Neural progenitor cell (in vitro differentiated cells): ENCODE measurements at regions not wholly inside any gene's neighbourhood (a gene's known extent, or its start where the extent isn't known, plus 50 kb on each side); places are given as distances from the start of the nearest gene placed in this dataset.

Experiments
- DNase-seq: peaks from one replicate; pipeline ENCODE4 v3.0.0-alpha.2; 2016; ENCODE audit warnings: low spot score
- H2AFZ ChIP-seq: fragments of 200-600 bp; sonication (generic); replicated peaks from 2 replicates; pipeline ENCODE4 v1.6.1; 2016; ENCODE audit warnings: antibody characterized with exemption
- H3F3A ChIP-seq: fragments of 200-600 bp; sonication (generic); 2 replicates; pipeline ENCODE4 v1.6.1; 2016; ENCODE audit warnings: antibody characterized with exemption, low read depth
- H3K27ac ChIP-seq: fragments of 200-600 bp; sonication (generic); 2 replicates; pipeline ENCODE4 v1.5.1; 2016; ENCODE audit warnings: mild to moderate bottlenecking
- H3K27me3 ChIP-seq: fragments of 200-600 bp; sonication (generic); 2 replicates; pipeline ENCODE4 v1.6.1; 2016; ENCODE audit warnings: mild to moderate bottlenecking, moderate library complexity
- H3K36me3 ChIP-seq: fragments of 200-600 bp; sonication (generic); 2 replicates; pipeline ENCODE4 v1.5.1; 2016
- H3K4me1 ChIP-seq: fragments of 200-600 bp; sonication (generic); 2 replicates; pipeline ENCODE4 v1.6.1; 2016; ENCODE audit warnings: mixed run types
- H3K4me2 ChIP-seq: fragments of 200-600 bp; sonication (generic); 2 replicates; pipeline ENCODE4 v1.6.1; 2016
- H3K4me3 ChIP-seq: fragments of 200-600 bp; sonication (generic); 2 replicates; pipeline ENCODE4 v1.5.1; 2016
- H3K79me2 ChIP-seq: fragments of 200-600 bp; sonication (generic); 2 replicates; pipeline ENCODE4 v1.6.1; 2016; ENCODE audit warnings: low read depth
- H3K9ac ChIP-seq: fragments of 200-600 bp; sonication (generic); 2 replicates; pipeline ENCODE4 v1.6.1; 2016
- H3K9me3 ChIP-seq: fragments of 200-600 bp; sonication (generic); 2 replicates; pipeline ENCODE4 v1.5.1; 2016; ENCODE audit warnings: low read depth
- H4K20me1 ChIP-seq: fragments of 200-600 bp; sonication (generic); 2 replicates; pipeline ENCODE4 v1.6.1; 2016; ENCODE audit warnings: low read depth
- H3K27ac Mint-ChIP-seq: 3 replicates; pipeline ENCODE4 v1.8.0; 2021; ENCODE audit warnings: mixed read lengths
- H3K27me3 Mint-ChIP-seq: 2 replicates; pipeline ENCODE4 v1.8.0; 2022; ENCODE audit warnings: low read depth, mild to moderate bottlenecking, inconsistent platforms, moderate library complexity, mixed read lengths; ENCODE audit not compliant: insufficient read depth
- H3K36me3 Mint-ChIP-seq: 3 replicates; pipeline ENCODE4 v1.8.0; 2021; ENCODE audit warnings: mixed read lengths
- H3K4me1 Mint-ChIP-seq: 3 replicates; pipeline ENCODE4 v1.8.0; 2021; ENCODE audit warnings: mixed read lengths
- H3K4me3 Mint-ChIP-seq: 3 replicates; pipeline ENCODE4 v1.8.0; 2021; ENCODE audit warnings: mild to moderate bottlenecking, moderate library complexity, mixed read lengths
- H3K9me3 Mint-ChIP-seq: 3 replicates; pipeline ENCODE4 v1.8.0; 2020; ENCODE audit warnings: mixed read lengths
- EZH2 ChIP-seq: fragments of 200-600 bp; sonication (generic); IDR thresholded peaks from 2 replicates; pipeline ENCODE4 v1.6.1; 2017; ENCODE audit warnings: antibody characterized with exemption, mild to moderate bottlenecking, moderate library complexity
- EZH2phosphoT487 ChIP-seq: fragments of 200-600 bp; sonication (generic); IDR thresholded peaks from 2 replicates; pipeline ENCODE4 v1.6.1; 2017; ENCODE audit warnings: antibody characterized with exemption
- TF ChIP-seq, protein P1 (sequence below): fragments of 200-600 bp; sonication (generic); IDR thresholded peaks from 2 replicates; pipeline ENCODE4 v1.5.1; 2017; ENCODE audit warnings: antibody characterized with exemption, mild to moderate bottlenecking

DNA sequence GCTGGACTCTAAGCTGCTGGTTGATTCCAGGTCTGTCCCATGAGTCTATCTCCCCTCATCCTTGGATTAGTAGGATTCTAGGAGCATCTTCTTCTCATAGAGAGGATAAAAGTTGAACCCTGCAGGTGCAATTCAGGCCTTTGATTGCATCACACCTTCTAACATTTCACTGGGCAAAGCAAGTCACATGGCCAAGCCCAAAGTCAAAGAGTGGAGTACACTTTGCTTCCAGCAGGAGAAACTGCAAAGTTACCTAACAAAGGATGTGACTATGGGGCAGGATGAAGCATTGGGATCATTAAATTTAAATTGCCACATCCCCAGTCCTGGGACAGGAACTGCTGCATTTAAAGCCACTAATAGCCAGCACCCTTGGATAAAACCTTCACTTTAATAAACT is 51.0 kb upstream of the EGFLAM start:
- Mint-ChIP-seq H3K4me1 (peaks cover 9% of the 10 kb centered on the region), H3K27ac (no peak overlapping the region), H3K4me3 (no peak overlapping the region), H3K9me3 (no peaks in the 10 kb centered on the region), H3K27me3 (peaks cover 8% of the 10 kb centered on the region), H3K36me3 (no peaks in the 10 kb centered on the region)
- H3K9me3 ChIP-seq, result no peaks in the 10 kb centered on the region
- no peaks in the 10 kb centered on the region for H3K79me2 ChIP-seq
- no peak overlapping the region for H3K27ac ChIP-seq
- H4K20me1 ChIP-seq, result no peaks in the 10 kb centered on the region
- no peaks in the 10 kb centered on the region for H3K36me3 ChIP-seq
- TF ChIP-seq EZH2phosphoT487, result no peak
- TF ChIP-seq, protein P1, sequence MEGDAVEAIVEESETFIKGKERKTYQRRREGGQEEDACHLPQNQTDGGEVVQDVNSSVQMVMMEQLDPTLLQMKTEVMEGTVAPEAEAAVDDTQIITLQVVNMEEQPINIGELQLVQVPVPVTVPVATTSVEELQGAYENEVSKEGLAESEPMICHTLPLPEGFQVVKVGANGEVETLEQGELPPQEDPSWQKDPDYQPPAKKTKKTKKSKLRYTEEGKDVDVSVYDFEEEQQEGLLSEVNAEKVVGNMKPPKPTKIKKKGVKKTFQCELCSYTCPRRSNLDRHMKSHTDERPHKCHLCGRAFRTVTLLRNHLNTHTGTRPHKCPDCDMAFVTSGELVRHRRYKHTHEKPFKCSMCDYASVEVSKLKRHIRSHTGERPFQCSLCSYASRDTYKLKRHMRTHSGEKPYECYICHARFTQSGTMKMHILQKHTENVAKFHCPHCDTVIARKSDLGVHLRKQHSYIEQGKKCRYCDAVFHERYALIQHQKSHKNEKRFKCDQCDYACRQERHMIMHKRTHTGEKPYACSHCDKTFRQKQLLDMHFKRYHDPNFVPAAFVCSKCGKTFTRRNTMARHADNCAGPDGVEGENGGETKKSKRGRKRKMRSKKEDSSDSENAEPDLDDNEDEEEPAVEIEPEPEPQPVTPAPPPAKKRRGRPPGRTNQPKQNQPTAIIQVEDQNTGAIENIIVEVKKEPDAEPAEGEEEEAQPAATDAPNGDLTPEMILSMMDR, result no peak
- no peak for TF ChIP-seq EZH2
- H3K27me3 ChIP-seq, result no peaks in the 10 kb centered on the region
- no peak overlapping the region for H2AFZ ChIP-seq
- no peak for DNase-seq
- no peak overlapping the region for H3K4me2 ChIP-seq
- no peaks in the 10 kb centered on the region for H3F3A ChIP-seq
- no peaks in the 10 kb centered on the region for H3K4me1 ChIP-seq
- no peak overlapping the region for H3K4me3 ChIP-seq
- no peak overlapping the region for H3K9ac ChIP-seq

DNA sequence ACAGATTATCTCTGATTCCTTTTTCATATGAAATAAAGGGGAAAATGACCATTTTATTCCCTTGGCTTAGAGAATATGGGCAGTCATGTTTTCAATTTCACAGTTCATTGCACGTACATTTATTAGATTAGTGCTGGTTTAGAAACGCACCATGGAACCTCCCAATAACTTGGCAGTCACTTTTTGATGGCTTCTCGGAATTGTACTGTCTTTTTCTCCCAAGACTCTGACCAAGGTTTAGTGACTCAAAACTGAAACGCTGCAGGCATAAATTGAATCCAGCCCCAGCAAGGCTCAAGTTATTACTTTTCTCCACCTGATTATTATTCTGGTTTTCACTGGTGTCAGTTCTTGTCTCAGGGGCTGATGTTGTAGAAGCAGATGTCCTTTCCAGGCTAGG is 55.6 kb upstream of the EGFLAM start:
- no peaks in the 10 kb centered on the region for H3F3A ChIP-seq
- H2AFZ ChIP-seq, result no peak overlapping the region
- Mint-ChIP-seq H3K27ac (no peak overlapping the region), H3K4me1 (peaks cover 9% of the 10 kb centered on the region), H3K27me3 (peaks cover 2% of the 10 kb centered on the region), H3K36me3 (no peaks in the 10 kb centered on the region), H3K4me3 (no peak overlapping the region), H3K9me3 (peaks cover 4% of the 10 kb centered on the region)
- TF ChIP-seq, protein P1, result no peak
- no peak for TF ChIP-seq EZH2phosphoT487
- TF ChIP-seq EZH2, result no peak
- H3K4me1 ChIP-seq, result no peaks in the 10 kb centered on the region
- H3K9me3 ChIP-seq, result no peaks in the 10 kb centered on the region
- H4K20me1 ChIP-seq, result no peaks in the 10 kb centered on the region
- H3K36me3 ChIP-seq, result no peaks in the 10 kb centered on the region
- H3K27me3 ChIP-seq, result no peaks in the 10 kb centered on the region
- no peak overlapping the region for H3K4me3 ChIP-seq
- no peak overlapping the region for H3K9ac ChIP-seq
- no peak overlapping the region for H3K4me2 ChIP-seq
- H3K27ac ChIP-seq, result no peak overlapping the region
- no peak for DNase-seq
- no peaks in the 10 kb centered on the region for H3K79me2 ChIP-seq

DNA sequence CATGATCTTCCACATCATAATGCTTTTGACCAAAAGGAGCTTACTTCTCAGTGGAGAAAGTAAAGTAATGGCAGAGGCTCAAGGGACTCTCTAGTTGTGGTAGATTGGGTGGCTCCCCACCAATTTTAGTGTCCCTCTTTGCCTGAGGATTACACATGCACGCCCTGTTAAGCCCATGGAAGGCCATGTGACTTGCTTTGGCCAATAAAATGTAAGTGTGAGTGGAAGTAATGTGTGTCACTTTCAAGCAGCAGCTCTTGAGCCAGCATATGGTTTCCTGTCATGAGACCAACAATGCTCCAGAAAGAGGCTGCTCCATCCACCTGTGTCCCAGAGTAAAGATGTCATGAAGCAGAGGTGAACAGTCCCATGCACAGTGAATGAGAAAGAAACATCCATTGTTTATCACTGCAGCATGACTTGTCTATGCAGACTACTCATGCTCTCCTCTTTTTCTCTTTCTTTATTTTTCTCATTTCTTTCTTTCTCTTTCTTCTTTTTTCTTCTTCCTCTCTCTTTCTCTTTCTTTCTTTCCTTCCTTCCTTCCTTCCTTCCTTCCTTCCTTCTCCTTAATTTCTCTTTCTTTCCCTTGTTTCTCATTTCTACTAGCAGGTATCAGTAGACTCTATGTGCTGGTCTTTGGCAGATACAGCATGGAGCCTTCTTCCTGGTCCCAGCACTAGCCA is 57.3 kb upstream of the EGFLAM start:
- TF ChIP-seq EZH2phosphoT487 (no peak), EZH2 (no peak)
- TF ChIP-seq, protein P1, result no peak
- no peak overlapping the region for H2AFZ ChIP-seq
- H3K27ac ChIP-seq, result no peak overlapping the region
- H3K9me3 ChIP-seq, result no peaks in the 10 kb centered on the region
- no peak overlapping the region for H3K9ac ChIP-seq
- H3K27me3 ChIP-seq, result no peaks in the 10 kb centered on the region
- H3K4me1 ChIP-seq, result no peaks in the 10 kb centered on the region
- H3K27ac Mint-ChIP-seq, result no peak overlapping the region
- H3K9me3 Mint-ChIP-seq, result peaks cover 4% of the 10 kb centered on the region
- no peak overlapping the region for H3K4me2 ChIP-seq
- peaks cover 2% of the 10 kb centered on the region for H3K27me3 Mint-ChIP-seq
- no peak overlapping the region for H3K4me3 ChIP-seq
- H3F3A ChIP-seq, result no peaks in the 10 kb centered on the region
- H4K20me1 ChIP-seq, result no peaks in the 10 kb centered on the region
- no peaks in the 10 kb centered on the region for H3K79me2 ChIP-seq
- DNase-seq, result no peak
- no peaks in the 10 kb centered on the region for H3K36me3 ChIP-seq
- H3K4me1 Mint-ChIP-seq, result peaks cover 9% of the 10 kb centered on the region
- no peaks in the 10 kb centered on the region for H3K36me3 Mint-ChIP-seq
- H3K4me3 Mint-ChIP-seq, result no peak overlapping the region
